Activated naive CD4-positive, alpha-beta T cell treated with anti-CD3 and anti-CD28 coated beads, Interleukin-2, amount 10 ng/mL, durations not matched to agents 7 days and 5 days (primary cell): ENCODE measurements at regions not wholly inside any gene's neighbourhood (a gene's known extent, or its start where the extent isn't known, plus 50 kb on each side); places are given as distances from the start of the nearest gene placed in this dataset.
"Not testable (repeated sequence)": the region's sequence is repeated elsewhere in the genome, so short reads cannot be mapped to it uniquely, and the experiment has no call there.

Experiments used
- CTCF ChIA-PET: fragments of 350-600 bp; sonication (Branson Sonifier 250); formaldehyde crosslinking; loops from one replicate; lab custom pipeline; 2021; ENCODE audit warnings: antibody characterized with exemption; lab: Charles Lee
- DNase-seq: peaks from one replicate; pipeline ENCODE4 v3.0.0-alpha.2; 2020
- H3K27ac Mint-ChIP-seq: one replicate; pipeline ENCODE4 v1.8.0; 2021; ENCODE audit warnings: mild to moderate bottlenecking, moderate library complexity, mixed read lengths
- H3K27me3 Mint-ChIP-seq: one replicate; pipeline ENCODE4 v1.8.0; 2021; ENCODE audit warnings: mild to moderate bottlenecking, mixed read lengths
- H3K36me3 Mint-ChIP-seq: one replicate; pipeline ENCODE4 v1.8.0; 2021; ENCODE audit warnings: mixed read lengths
- H3K4me1 Mint-ChIP-seq: one replicate; pipeline ENCODE4 v1.8.0; 2021; ENCODE audit warnings: mixed read lengths
- H3K4me3 Mint-ChIP-seq: one replicate; pipeline ENCODE4 v1.8.0; 2021; ENCODE audit warnings: mild to moderate bottlenecking, moderate library complexity, mixed read lengths
- H3K9me3 Mint-ChIP-seq: one replicate; pipeline ENCODE4 v1.8.0; 2021; ENCODE audit warnings: mixed read lengths

DNA sequence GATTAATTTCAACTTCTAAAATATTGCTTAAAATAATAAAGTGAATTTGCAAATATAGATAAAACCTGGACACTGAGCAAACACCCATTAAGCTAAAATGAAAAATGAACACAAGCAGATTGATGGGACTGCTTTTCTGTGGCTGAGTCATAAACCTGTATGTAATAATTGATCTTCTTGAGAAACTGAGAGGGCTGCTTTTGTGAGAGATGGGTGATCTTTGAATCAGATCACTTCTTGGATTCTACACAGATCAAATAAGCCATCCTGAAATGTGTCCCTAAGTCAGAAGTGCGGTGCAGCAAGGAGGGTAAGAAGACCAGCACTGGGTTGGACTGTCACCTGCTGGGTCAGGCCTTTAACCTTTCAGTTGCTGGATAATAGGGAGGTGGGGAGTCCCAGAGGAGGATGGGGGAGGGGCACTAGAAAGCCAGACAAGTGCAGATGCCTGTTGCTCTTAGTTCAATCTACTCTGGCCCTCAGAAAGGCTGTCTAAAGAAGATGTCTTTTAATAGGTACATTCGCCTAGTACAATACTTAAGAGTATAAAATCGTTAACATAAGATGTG, 178.2 kb upstream of the NAMPT start:
- Mint-ChIP-seq H3K4me1 (no peaks in the 10 kb centered on the region), H3K27me3 (no peaks in the 10 kb centered on the region), H3K4me3 (no peak overlapping the region), H3K27ac (no peak overlapping the region), H3K9me3 (peaks cover under 1% of the 10 kb centered on the region), H3K36me3 (no peaks in the 10 kb centered on the region)
- no peak for DNase-seq
- CTCF ChIA-PET, result interaction anchor here (0.9 to 9.6 kb wide), 18 partner anchors 10 to 319 kb away, joined by 3 to 197 read pairs (median 4); no protein-coding TSS in a partner anchor

DNA sequence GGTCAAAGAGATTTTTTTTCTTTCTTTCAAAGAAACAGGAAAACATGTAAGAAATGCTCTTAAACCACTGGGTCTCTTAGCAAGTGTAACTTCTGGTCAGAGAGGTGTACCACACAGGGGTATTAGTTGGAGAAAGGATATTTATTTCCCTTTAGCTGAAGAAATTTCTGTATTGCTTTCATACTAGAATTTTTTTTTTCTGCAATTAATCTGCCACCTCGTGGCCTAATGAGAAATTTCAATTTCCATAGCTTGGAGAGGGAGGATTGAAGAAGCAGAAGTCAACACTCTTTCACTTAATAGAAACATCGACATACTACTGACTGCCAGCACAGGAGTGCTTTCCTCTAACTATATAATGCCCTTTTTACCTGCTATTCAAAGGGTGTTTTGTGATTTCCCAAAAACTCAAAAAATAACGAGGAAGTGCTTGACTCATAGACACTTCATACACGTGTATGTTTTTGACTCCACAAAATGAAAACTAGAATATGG, 177.6 kb upstream of the NAMPT start:
- H3K4me1 Mint-ChIP-seq, result no peaks in the 10 kb centered on the region
- DNase-seq, result no peak
- peaks cover 2% of the 10 kb centered on the region for H3K9me3 Mint-ChIP-seq
- CTCF ChIA-PET, result interaction anchor here (0.7 to 9.6 kb wide), 22 partner anchors 10 to 319 kb away, joined by 3 to 197 read pairs (median 4); no protein-coding TSS in a partner anchor
- H3K36me3 Mint-ChIP-seq, result no peaks in the 10 kb centered on the region
- no peak overlapping the region for H3K27ac Mint-ChIP-seq
- H3K27me3 Mint-ChIP-seq, result no peaks in the 10 kb centered on the region
- no peak overlapping the region for H3K4me3 Mint-ChIP-seq

DNA sequence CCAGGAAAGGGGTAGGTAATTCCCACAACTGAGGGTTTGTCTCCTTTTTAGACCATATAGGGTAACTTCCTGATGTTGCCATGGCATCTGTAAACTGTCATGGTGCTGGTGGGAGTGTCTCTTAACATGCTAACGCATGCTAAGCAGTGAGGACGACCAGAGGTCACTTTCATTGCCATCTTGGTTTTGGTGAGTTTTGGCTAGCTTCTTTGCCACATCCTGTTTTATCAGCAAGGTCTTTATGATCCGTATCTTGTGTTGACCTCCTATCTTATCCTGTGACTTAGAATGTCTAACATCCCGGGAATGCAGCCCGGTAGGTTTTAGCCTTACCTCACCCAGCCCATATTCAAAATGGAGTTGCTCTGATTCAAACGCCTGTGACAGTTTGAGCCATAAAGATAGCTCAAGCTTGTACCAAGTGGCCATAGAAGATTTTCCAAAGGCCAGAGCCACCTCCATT, 176.0 kb upstream of the NAMPT start:
- H3K27ac Mint-ChIP-seq, result no peak overlapping the region
- peaks cover 2% of the 10 kb centered on the region for H3K9me3 Mint-ChIP-seq
- H3K36me3 Mint-ChIP-seq, result no peaks in the 10 kb centered on the region
- H3K4me1 Mint-ChIP-seq, result no peaks in the 10 kb centered on the region
- H3K27me3 Mint-ChIP-seq, result no peaks in the 10 kb centered on the region
- H3K4me3 Mint-ChIP-seq, result no peak overlapping the region
- no peak for DNase-seq
- CTCF ChIA-PET, result interaction anchor here (1.3 to 9.6 kb wide), 2 partner anchors 285 to 295 kb away, joined by 3 to 197 read pairs; no protein-coding TSS in a partner anchor

DNA sequence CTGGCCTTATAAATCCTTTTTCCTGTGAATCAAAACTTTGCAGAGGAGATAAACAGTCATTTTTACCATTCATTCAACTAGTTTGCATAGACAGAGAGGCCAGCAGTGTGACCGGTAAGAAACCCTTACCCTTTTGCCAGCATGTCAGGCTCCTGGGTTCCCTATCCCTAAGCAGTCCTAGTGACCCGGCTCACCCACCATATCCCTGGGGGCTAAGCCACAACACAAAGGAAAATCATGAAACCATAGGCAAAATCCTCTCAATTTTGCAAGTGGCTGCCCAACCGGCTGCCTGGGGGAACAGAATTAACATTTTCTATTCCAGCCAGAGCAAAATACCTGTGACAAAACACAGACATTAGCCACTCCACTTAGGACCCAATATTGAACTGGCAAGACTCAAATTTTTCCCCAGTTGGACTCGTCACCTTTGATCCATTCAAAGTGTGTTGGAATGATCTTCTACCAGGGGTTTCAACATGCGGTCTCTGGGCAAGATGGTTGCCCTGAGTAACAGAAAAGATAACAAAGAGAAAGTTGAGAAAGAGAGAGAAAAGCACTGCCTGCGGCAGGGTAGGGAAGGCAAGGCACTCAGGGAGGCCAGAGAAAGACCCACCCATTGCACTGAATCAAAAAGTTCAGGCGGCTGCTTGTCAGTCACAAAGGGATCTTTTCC, 174.8 kb upstream of the NAMPT start:
- DNase-seq, result no peak
- no peaks in the 10 kb centered on the region for H3K36me3 Mint-ChIP-seq
- H3K4me1 Mint-ChIP-seq, result no peaks in the 10 kb centered on the region
- H3K27me3 Mint-ChIP-seq, result no peaks in the 10 kb centered on the region
- H3K27ac Mint-ChIP-seq, result no peak overlapping the region
- no peak overlapping the region for H3K4me3 Mint-ChIP-seq
- peaks cover 2% of the 10 kb centered on the region for H3K9me3 Mint-ChIP-seq
- CTCF ChIA-PET, result interaction anchor here (2.1 to 9.6 kb wide), 2 partner anchors 283 to 284 kb away, joined by 8 to 197 read pairs; no protein-coding TSS in a partner anchor

DNA sequence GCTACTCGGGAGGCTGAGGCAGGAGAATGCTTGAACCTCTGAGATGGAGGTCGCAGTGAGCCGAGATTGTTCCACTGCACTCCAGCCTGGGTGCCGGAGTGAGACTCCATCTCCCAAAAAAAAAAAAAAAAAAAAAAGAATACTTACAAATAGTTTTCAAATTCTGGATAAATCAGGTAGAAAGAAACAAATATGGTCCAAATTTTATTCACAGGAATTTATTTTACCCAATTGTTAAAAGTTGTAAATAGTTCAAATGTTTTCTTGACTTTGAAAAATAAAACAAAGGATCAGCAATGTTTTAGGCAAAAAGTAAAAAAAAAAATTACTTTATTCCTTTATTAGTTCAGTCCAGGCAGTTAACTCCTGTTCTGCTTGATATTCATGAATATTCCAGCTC, 172.9 kb upstream of the NAMPT start:
- no peak overlapping the region for H3K4me3 Mint-ChIP-seq
- peaks cover 2% of the 10 kb centered on the region for H3K9me3 Mint-ChIP-seq
- no peak for DNase-seq
- H3K4me1 Mint-ChIP-seq, result no peaks in the 10 kb centered on the region
- no peaks in the 10 kb centered on the region for H3K36me3 Mint-ChIP-seq
- H3K27ac Mint-ChIP-seq, result no peak overlapping the region
- CTCF ChIA-PET, result interaction anchor here (0.6 to 2.1 kb wide), 3 partner anchors 232 to 288 kb away, joined by 4 to 8 read pairs (median 5); no protein-coding TSS in a partner anchor
- no peaks in the 10 kb centered on the region for H3K27me3 Mint-ChIP-seq

DNA sequence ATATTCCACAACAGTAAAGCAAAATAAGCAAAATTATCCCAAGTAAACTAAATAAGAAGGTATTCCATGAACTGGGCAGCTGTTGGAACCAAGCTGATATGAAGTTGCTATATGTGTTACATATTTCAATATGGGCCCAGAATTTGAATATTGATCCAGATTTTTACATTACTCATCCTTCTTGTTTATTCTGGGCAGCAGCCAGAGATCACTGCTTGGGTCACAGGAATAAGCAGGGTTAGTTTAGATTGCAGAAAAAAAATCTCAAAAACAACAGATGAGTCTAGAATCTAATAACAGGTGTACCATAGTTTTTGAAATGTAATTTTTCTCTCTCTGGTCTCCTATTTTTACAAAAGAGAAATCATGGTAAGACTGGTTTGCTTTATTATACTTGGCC, 171.5 kb upstream of the NAMPT start:
- Mint-ChIP-seq H3K9me3 (peaks cover 4% of the 10 kb centered on the region), H3K36me3 (no peaks in the 10 kb centered on the region), H3K27me3 (no peaks in the 10 kb centered on the region), H3K4me3 (no peak overlapping the region), H3K27ac (no peak overlapping the region), H3K4me1 (no peaks in the 10 kb centered on the region)
- DNase-seq, result no peak
- CTCF ChIA-PET, result interaction anchor here (1.1 kb wide), 1 partner anchor 279 kb away, joined by 3 read pairs; no protein-coding TSS in a partner anchor

DNA sequence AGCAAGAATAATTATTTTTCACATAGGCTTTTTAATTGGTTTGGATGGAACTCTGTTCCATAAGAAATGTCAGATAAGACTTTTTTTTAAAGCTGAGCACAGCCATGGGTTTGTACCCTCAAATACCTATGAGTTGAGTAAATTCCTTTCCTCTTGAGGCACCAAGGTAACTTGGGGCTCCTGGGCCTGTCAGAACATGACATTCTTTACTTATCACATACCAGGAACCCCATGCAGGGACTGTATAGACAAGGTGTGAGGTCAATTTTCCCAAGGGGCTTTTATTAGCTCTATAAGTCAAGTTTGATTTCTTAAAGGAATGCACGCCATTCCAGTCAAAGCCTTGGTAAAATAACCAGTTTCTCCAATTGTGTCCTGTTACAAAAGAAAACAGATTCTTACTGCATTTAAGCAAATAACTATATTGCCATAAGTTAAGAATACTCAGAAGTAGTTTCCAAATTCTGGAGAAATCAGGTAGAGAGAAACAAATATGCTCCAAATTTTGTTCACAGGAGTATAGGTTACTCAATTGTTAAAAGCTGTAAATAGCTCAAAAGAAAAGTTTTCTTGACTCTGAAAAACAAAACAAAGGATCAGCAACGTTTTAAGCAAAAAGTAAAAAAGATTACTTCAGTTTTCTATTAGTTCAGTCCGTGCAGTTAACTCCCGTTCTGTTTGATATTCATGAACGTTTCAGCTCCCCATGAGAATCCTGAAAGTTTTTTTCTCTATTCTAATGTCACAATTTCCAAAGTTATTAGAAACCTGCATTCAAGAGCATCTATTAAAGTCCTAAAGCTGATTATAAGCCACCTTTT, 167.5 kb upstream of the NAMPT start:
- Mint-ChIP-seq H3K4me3 (no peak overlapping the region), H3K4me1 (no peaks in the 10 kb centered on the region), H3K27me3 (no peaks in the 10 kb centered on the region), H3K27ac (no peak overlapping the region), H3K36me3 (no peaks in the 10 kb centered on the region), H3K9me3 (peaks cover 12% of the 10 kb centered on the region)
- CTCF ChIA-PET, result no interaction called here
- no peak for DNase-seq

DNA sequence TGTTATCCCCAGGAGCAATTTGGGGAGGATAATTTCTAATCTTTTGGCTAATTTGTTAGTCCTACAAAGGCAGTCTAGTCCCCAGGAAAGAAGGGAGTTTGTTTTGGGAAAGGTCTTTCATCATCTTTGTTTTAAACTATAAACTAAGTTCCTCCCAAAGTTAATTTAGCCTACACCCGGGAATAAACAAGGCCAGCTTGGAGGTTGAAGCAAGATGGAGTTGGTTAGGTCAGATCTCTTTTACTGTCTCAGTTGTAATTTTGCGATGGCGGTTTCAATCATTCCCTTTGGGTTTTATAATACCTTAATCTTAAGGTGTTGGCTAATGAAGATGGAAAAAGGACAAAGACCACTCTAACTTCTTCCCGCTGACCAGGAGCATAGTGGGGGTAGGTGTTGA, 166.4 kb upstream of the NAMPT start:
- CTCF ChIA-PET, result no interaction called here

DNA sequence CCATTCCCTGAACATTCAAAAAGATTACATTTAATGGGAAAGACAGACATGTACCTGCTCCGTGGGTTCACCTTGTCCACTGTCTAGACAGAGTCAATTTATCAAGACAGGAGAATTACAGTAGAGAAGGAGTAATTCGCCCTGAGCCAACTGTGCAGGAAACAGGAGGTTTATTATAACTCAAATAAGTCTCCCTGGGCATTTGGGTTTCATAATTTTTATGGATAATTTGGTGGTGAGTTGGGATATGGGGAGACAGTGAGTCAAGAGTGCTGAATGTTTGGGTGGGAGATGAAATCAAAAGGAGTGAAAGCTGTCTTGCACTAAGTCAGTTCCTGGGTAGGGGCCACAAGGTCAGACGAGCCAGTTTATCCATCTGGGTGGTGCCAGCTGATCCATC, 165.9 kb upstream of the NAMPT start:
- CTCF ChIA-PET, result no interaction called here
- Mint-ChIP-seq H3K4me3 (no peak overlapping the region), H3K9me3 (peaks cover 12% of the 10 kb centered on the region), H3K36me3 (no peaks in the 10 kb centered on the region), H3K27me3 (no peaks in the 10 kb centered on the region), H3K4me1 (no peaks in the 10 kb centered on the region), H3K27ac (no peak overlapping the region)
- DNase-seq, result no peak

More for the DNA sequence above, 166.4 kb upstream of the NAMPT start:
- no peaks in the 10 kb centered on the region for H3K4me1 Mint-ChIP-seq
- DNase-seq, result no peak
- no peaks in the 10 kb centered on the region for H3K36me3 Mint-ChIP-seq
- H3K27me3 Mint-ChIP-seq, result no peaks in the 10 kb centered on the region
- no peak overlapping the region for H3K4me3 Mint-ChIP-seq
- no peak overlapping the region for H3K27ac Mint-ChIP-seq
- H3K9me3 Mint-ChIP-seq, result peaks cover 12% of the 10 kb centered on the region

DNA sequence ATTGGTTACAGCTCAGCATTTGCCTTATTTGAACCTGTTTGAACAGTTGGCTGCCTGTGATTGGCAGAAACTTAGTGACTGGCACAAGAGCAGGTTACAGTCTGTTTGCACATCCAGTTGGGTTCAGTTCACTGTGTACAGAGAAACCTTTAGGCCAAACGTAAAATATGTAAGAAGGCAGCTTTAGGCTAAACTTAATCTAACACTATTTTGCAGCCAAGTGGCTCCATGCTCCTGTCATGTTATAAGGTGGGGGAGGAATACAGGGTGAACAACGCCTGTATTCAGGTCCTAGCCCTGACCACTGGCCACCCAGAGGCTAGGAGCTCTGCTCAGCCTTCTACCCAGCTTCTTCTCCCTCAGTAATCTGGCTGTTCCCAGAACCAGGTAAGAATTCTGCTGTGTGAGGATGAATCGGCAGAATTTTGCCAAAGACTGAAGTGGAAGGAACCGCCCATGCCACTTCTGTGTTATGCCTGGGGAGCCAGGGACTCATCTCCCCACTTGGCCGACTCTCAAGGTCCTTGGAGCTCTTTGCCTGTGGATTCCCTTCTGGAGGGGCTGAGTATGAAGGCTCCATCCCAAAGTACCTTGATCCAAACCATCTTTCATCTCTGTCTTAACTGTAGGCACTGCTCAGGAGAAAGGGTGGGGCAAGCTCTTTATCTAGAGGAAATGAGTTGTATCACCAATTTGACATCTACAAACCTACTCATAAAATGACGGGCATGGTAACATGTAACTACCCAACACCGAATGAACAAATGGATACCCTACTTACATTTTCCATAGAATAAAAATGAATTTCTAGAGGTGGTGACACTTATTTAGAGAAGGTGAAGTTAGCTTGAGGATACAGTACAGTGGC, 164.4 kb upstream of the NAMPT start:
- H3K27me3 Mint-ChIP-seq, result no peaks in the 10 kb centered on the region
- no peak overlapping the region for H3K4me3 Mint-ChIP-seq
- DNase-seq, result no peak
- no peaks in the 10 kb centered on the region for H3K4me1 Mint-ChIP-seq
- no peaks in the 10 kb centered on the region for H3K36me3 Mint-ChIP-seq
- peaks cover 12% of the 10 kb centered on the region for H3K9me3 Mint-ChIP-seq
- CTCF ChIA-PET, result interaction anchor here (1.7 kb wide), 1 partner anchor 273 kb away, joined by 7 read pairs; no protein-coding TSS in a partner anchor
- no peak overlapping the region for H3K27ac Mint-ChIP-seq

DNA sequence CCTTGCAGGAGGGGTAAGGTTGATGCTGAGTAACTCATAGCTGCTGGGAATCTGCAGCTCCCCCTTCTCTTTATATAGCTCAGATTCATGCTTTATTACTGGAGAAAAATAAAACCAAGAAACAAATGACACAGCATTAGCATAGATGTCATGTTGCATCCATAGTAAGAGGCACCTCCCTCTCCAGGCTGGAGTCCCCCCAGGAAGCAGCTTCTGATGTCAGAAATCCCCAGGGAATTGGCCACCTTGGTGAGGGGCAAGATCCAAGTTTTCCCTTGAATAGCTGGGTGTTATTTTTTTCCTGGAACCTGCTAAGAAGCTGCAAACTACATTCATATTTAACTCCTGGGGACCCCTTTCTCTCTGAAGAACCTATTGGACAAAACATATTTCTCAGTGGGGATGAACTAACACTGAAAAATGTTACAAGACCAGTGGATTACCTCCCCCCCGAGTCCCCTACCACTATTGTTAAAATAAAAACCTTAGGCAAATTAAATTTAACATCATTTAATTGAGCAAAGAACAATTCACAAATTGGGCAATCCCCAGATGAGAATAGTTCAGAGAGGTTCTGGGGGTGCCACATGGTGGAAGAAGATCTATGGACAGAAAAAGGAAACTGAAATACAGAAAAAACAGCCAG, 163.7 kb upstream of the NAMPT start:
- Mint-ChIP-seq H3K9me3 (peaks cover 12% of the 10 kb centered on the region), H3K27me3 (no peaks in the 10 kb centered on the region), H3K27ac (no peak overlapping the region), H3K4me3 (no peak overlapping the region), H3K36me3 (no peaks in the 10 kb centered on the region), H3K4me1 (no peaks in the 10 kb centered on the region)
- CTCF ChIA-PET, result interaction anchor here (1.7 kb wide), 1 partner anchor 272 kb away, joined by 7 read pairs; no protein-coding TSS in a partner anchor
- no peak for DNase-seq

DNA sequence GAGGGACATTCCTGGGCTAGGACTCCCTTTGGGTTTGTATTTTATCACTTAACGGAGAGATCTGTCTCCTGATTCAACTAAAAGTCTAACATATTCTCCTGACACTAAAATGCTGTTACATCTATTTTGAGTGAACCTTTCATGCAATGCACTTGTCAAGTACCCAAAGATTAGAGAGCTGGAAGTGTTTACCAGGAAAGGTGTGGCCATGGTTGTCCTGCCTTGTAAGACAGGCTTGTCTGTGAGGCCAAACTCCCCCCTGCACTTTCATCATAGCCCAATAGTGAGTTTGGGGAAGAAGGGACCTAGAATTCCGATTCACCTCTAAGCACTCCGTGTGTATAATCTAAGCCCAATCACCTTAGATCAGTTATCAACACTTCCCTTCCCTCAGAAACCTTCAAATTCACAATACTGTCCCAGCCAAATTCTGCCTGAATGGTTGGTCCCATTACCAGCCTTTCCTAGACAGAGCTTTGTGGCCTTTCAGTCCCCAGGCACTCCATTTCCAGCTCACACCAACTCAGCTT, 162.6 kb upstream of the NAMPT start:
- no peaks in the 10 kb centered on the region for H3K36me3 Mint-ChIP-seq
- DNase-seq, result no peak
- CTCF ChIA-PET, result interaction anchor here (1.7 kb wide), 1 partner anchor 271 kb away, joined by 7 read pairs; no protein-coding TSS in a partner anchor
- H3K4me1 Mint-ChIP-seq, result no peaks in the 10 kb centered on the region
- H3K9me3 Mint-ChIP-seq, result peaks cover 12% of the 10 kb centered on the region
- H3K4me3 Mint-ChIP-seq, result no peak overlapping the region
- H3K27ac Mint-ChIP-seq, result no peak overlapping the region
- H3K27me3 Mint-ChIP-seq, result peaks cover 3% of the 10 kb centered on the region

DNA sequence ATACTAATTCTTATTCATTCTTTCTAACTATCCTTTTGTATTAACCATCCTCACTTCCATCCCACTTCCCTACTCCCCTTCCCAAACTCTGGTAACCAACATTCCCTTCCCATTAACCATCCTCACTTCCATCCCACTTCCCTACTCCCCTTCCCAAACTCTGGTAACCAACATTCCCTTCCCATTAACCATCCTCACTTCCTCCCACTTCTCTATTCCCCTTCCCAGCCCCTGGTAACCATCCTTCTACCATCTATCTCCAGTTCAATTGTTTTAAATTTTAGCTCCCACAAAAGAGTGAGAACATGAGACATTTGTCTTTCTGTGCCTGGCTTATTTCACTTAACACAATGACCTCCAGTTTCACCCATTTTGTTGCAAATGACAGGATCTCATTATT, 160.6 kb upstream of the NAMPT start:
- H3K27me3 Mint-ChIP-seq, H3K4me3 Mint-ChIP-seq, H3K27ac Mint-ChIP-seq, DNase-seq, H3K4me1 Mint-ChIP-seq, CTCF ChIA-PET, H3K36me3 Mint-ChIP-seq, H3K9me3 Mint-ChIP-seq: not testable (repeated sequence)
